ENCODE measurements at regions not wholly inside any gene's neighbourhood (a gene's known extent, or its start where the extent isn't known, plus 50 kb on each side); places are given as distances from the start of the nearest gene placed in this dataset.

DNA sequence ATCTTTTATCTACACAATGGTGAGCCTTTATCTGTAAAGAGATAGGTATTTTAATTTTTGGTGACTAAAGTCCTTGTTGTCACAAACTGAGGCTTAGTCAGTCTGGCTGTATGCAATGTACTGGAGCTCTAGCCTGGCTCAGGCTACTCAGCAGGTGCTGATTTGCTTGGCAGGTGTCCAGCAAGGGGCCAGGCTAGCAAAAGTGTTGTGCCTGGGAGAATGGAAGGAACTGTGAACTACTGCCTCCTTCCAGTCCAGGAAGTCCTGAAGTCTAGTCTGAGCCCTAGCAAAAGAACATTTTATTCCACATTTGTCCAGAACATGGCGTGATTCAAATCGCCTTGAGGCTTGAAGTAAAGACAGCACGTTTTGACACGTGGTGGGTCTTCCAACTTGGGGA is 260.5 kb downstream of the CCDC85A start:
- DNase-seq, result peak; percentile 17

DNA sequence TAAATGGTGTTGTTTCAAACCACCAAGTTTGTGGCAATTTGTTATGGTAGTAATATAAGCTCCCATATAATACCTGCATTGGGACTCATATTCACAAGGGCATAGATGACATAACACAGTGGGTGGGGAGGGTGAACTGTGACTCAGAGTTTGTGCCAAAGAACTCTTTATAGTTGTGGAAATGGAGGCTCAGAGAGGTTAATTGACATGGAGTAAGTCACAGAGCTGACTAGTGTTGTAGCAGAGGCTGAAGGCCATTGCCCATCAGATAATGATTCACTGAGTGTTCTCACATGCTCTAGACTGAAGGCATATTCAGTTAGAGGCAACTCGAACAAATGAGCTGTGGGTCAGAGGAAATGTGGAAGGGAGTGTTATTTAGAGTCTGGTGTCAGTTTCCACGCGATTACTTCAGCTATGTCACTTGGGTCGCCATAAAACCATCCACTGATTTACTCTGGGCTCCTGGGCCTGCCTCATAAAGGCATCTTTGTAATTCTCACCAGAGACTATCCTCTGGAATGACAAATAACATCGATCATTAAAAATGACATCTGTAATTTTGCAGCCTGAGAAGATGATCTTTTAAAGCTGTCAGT is 264.7 kb downstream of the CCDC85A start:
- DNase-seq, result no peak

GRCh38 chr2:56449002-56449431 is 265.2 kb downstream of the CCDC85A start:
- DNase-seq, result no peak

DNA sequence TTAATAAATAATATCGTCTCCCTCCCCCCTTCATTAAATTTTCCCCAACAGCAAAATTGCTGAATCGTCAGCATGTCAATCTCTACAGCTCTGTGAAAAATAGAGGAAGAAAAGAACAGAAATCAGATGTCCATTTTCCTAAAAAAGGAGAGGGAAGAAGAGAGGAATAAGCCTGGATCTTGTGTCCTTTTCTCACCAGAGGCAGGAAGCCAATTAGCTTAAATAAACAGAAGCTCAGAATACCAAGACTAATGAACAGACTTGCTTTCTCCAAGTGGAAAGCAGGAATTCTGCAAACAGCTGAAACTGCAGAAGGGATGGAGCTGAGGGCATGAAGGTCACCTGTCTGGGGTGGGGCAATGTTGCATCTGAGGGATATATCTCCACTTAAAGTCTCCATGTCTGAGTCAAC is 265.7 kb downstream of the CCDC85A start:
- DNase-seq, result no peak

GRCh38 chr2:56450047-56450446 is 266.3 kb downstream of the CCDC85A start:
- no peak for DNase-seq

GRCh38 chr2:56450772-56451171 is 267.0 kb downstream of the CCDC85A start:
- DNase-seq, result no peak

- no peak for DNase-seq
Observed at GRCh38 chr2:56455642-56456041, 271.9 kb downstream of the CCDC85A start.

DNA sequence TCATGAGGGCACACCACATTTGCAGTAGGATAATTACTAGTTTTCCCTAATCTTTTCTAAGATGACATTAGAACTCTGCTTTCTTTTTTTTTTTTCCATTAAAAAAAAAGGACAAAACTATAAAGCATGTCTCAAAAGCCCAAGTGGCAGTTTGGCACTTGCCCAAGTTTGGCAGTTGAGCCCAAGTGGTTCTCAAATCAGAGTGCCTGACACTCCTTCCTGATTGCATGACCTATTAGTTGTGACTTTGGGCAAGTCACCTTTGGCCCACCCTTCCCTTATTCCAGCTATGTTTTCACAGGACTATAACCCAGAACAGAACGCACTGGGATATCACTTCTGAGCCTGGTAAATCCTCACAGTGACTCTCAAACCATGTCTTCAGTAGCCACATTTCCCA is 273.0 kb downstream of the CCDC85A start:
- DNase-seq, result no peak

DNA sequence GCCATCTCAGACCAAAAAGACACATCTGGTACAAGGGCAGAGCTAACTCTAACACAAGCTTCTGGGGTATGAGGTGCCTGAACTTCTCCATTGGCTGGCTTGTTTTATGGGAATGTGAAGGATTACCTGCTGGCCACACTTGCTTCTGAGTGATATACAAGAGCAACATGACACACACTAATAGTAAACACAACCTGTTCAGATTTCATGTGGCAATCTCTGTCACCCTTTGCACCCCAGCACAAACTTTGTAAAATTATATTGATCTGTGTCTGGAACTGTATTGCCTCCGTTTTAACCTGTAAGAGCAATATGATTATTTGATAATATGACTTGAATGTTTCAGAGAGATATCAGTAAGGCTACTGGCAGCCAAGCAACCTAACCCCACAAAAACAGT is 276.7 kb downstream of the CCDC85A start:
- DNase-seq, result no peak

GRCh38 chr2:56464066-56464465 is 280.3 kb downstream of the CCDC85A start:
- no peak for DNase-seq

DNA sequence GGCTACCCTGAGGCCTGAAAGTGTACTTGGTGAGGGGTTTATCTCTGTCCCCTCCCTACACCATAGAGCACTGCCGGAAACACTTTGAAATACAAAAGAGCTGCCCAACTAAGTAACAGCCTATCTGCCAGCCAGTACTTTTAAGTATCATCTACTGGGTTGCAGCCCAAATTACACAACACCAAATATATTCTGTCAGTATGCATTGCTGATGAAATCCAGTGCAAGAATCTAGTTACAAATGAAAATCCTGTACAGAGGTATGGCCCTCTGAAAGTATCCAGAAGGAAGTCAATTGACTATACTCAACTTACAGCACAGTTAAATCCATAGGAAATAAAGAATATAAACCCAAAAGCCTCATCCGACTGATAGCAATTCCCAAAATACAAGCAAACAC is 280.8 kb downstream of the CCDC85A start:
- no peak for DNase-seq

DNA sequence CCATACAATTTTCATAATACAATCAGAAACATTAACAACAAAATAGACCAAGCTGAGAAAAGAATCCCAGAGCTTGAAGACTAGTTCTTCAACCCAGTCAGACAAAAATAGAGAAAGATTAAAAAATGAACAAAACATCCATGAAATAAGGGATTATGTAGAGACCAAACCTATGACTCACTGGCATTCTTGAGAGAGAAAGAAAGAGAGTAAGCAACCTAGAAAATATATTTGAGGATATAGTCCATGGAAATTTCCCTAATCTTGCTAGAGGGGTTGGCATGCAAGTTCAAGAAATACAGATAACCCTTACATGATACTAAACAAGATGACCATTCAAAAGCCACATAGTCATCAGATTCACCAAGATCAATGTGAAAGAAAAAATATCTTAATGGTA is 281.7 kb downstream of the CCDC85A start:
- no peak for DNase-seq

DNA sequence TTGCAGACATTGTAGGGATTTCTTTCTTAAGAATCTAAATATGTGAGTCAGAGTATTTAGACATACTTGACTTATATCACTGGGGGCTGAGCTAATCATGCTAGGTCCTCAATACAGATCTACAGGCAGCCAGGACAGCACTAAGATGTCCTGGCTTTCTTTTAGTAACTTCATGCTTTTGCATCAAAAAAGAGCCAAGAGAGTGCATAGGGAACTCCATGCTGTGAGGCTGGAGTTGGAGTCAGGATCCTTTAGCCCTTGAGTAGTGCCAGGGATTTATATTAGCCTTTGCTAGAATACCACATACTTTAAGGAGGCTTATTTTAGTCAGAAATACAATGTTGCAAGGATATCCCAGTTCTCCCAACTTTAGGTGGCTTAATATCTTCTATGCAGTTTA is 289.7 kb downstream of the CCDC85A start:
- no peak for DNase-seq

DNA sequence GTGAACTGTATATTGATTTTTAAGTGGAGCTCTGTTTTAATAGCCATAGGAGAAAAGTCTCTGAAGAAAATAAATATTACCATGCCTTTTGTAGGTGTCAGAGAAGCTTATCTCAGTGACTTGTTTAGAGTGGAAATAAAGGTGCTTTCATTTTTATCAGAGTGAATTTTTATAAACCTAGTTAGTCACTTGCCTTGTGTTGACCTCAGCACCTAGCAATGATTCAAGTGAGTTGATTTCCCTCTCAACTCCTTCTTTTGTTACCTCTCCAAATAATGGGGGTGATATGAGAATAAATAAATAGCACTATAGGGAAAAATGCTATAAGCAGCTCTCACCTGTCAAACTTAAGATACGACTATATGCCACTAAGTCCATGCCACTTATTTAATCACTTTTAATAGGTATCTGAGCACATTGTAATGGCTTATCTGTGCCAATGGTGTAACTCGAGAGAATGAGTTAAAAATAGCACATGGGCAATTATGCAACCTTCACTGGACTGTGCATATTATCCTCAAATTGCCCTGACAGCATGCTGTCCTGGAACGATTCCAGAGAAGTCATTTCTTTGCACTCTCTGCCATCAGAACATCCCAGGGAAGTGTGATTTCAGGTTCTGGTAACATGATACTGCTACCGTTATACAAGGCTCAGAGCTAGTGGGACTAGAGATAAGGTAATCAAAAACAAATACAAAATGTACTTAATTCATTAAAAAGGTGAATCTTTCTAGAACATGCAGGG is 290.8 kb downstream of the CCDC85A start:
- DNase-seq, result peak; percentile 2

DNA sequence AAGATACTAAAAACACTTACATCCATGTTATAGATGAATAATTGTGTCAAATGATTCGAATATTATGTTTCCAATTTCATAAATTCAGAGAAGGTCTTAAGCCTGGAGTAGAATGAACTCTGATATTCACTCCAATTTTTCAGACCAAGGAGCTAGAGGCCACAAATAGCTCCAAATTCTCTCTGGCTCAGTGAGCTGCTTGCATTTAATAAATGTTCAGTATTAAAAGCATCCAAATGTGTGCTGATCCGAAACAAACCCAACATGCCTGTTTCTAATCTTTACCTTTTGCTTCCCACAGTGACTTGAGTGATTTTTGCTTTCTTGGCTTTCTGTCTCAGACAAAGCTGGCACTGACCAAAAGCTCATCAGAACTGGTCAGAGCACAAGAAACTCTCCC is 291.4 kb downstream of the CCDC85A start:
- peak; percentile 13 for DNase-seq

DNA sequence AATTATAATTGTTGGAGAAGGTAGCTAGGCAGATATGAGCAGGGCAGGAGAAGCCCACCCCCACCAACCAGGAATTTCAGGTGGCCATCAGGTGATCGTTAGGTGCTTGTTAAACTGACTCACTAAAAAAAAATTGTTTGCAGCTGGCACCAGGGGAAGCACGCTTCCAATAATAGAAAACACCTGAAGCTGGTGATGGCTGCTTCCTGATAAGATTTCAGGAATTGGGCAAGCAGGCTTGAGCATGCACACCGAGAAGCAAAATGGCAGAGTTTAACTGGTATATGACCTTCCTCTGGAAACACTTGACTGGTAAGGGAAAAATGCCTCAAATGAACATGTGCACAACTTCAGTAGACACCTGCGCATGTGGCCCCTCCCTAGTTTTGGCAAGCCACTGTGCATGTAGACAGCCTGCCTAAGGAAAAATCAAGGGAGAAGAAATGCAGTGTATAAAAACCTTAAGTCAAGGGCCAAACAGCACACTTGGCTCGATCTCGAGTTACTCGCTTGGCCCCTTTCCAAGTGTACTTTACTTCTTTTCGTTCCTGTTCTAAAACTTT is 292.8 kb downstream of the CCDC85A start:
- no peak for DNase-seq

GRCh38 chr2:56478027-56478426 is 294.2 kb downstream of the CCDC85A start:
- no peak for DNase-seq

GRCh38 chr2:56483081-56483480 is 299.3 kb downstream of the CCDC85A start:
- no peak for DNase-seq

- DNase-seq, result no peak
Observed at GRCh38 chr2:56484906-56485305, 301.1 kb downstream of the CCDC85A start.

DNA sequence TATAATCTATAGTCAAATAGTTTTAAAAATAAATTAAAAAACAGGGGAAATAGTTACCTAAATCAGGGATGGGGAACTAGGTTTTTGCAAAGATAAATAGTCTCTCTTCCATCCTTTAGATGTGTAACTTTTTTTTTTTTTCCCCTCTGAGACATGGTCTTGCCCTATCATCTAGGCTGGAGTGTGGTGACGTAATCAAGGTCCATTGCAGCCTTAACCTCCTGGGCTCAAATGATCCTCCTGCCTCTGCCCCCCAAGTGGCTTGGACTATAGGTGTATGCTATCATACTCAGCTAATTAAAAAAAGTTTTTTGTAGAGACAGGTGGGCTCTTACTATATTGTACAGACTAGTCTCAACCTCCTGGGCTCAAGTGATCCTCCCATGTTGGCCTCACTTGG is 316.5 kb downstream of the CCDC85A start:
- no peak for DNase-seq

GRCh38 chr2:56502616-56503015 is 318.8 kb downstream of the CCDC85A start:
- DNase-seq, result peak; percentile 38

DNA sequence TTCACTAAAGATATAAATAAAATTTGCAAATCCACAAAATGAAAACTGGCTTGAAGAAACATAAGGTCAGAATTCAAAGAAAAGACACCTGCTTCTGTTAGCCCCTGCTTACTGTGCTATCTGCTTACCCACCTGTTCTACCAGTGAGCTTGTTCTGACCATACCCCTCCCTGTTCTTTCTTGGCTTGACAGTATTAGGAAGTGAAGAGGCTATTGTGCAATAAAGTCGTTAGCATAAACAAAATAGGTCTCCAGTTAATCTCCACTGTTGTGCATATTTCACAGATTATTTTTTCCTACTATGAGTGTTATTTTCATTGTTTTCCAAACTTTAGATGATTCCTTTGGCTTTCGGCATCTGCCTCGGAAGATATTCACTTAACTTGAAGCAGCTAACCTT is 322.1 kb downstream of the CCDC85A start:
- no peak for DNase-seq

GRCh38 chr2:56508662-56509061 is 324.9 kb downstream of the CCDC85A start:
- DNase-seq, result no peak

DNA sequence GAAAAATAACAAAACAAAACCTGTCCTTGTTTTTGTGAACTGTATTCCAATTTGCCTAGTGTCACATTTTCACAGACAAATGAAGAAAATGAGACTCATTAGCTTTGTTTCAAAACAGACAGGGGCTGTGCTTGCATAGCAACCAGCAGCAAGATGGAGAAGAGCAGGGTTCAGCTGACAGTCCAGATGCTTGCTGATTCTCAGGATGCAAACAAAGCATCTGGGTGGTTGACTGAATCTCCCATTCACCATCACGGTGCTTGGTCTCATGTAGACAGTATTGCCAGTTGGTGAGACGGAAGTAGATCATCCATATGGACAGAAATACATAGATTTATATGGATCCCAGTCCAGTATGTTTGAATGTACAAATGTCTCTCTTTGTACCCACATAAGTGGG is 326.8 kb downstream of the CCDC85A start:
- DNase-seq, result no peak

Measured in muscle of arm (tissue), 1 donor.